A549 (cell line): ENCODE measurements at regions not wholly inside any gene's neighbourhood (a gene's known extent, or its start where the extent isn't known, plus 50 kb on each side); places are given as distances from the start of the nearest gene placed in this dataset.

Experiments
- ATAC-seq, 2 experiments: fragments of 200-7000 bp in 1 of 2; fragments of >200 bp in 1 of 2; cut with Nextera tagmentation in 1 of 2; cut with Tn5 transposase in 1 of 2; 3 replicates each; pipeline versions ENCODE4 v1.8.0 to v1.9.1; 2018 to 2020; ENCODE audit warnings: mild to moderate bottlenecking in 1 of 2, moderate library complexity in 1 of 2
- CTCF ChIA-PET: fragments of 300-600 bp; sonication (Branson Sonifier 250); formaldehyde crosslinking; extraction: SDS; loops from one replicate; lab custom pipeline; 2021; ENCODE audit warnings: antibody characterized with exemption, inconsistent platforms; lab: Yijun Ruan, JAX
- POLR2A ChIA-PET: fragments of 350-600 bp; formaldehyde crosslinking; extraction: SDS; loops from one replicate; lab custom pipeline; 2021; ENCODE audit warnings: antibody characterized with exemption, inconsistent platforms; lab: Yijun Ruan, JAX
- DNase-seq, 2 experiments: peaks; one replicate each; pipeline versions ENCODE4 v3.0.0 to v3.0.0-alpha.2; 2011 to 2016; ENCODE audit warnings: low read depth in 1 of 2, low spot score in 1 of 2
- FAIRE-seq: peaks from 2 replicates; lab custom pipeline; 2011; peaks lifted over from hg19 to GRCh38; lab: Jason Lieb, UNC
- H3K27ac ChIP-seq, 2 experiments: fragments of >200 bp; sonication (Bioruptor Twin); formaldehyde crosslinking; 3 replicates each; pipeline ENCODE4 v1.5.1; 2016 to 2017
- H3K4me1 ChIP-seq: fragments of >200 bp; sonication (Bioruptor Twin); formaldehyde crosslinking; 3 replicates; pipeline ENCODE4 v1.6.1; 2016
- H3K4me2 ChIP-seq: fragments of >200 bp; sonication (Bioruptor Twin); formaldehyde crosslinking; 3 replicates; pipeline ENCODE4 v1.6.1; 2016
- H3K4me3 ChIP-seq: fragments of >200 bp; sonication (Bioruptor Twin); formaldehyde crosslinking; 3 replicates; pipeline ENCODE4 v1.5.1; 2016
- H3K9me3 ChIP-seq: fragments of >200 bp; sonication (Bioruptor Twin); formaldehyde crosslinking; 3 replicates; pipeline ENCODE4 v1.6.1; 2016
- ATOH8 ChIP-seq: fragments of 250-450 bp; sonication (Bioruptor Pico); IDR thresholded peaks from 2 replicates; pipeline ENCODE4 v1.5.0; 2020; ENCODE audit warnings: low read depth, mild to moderate bottlenecking, moderate library complexity
- CBX2 ChIP-seq: fragments of 200-600 bp; sonication (generic); IDR thresholded peaks from 2 replicates; pipeline ENCODE4 v1.6.1; 2016; ENCODE audit warnings: low read depth, mild to moderate bottlenecking, borderline replicate concordance
- CEBPB ChIP-seq, 2 experiments: fragments of >200 bp in 1 of 2; sonication (Bioruptor Twin) in 1 of 2; formaldehyde crosslinking in 1 of 2; IDR thresholded peaks; 2 replicates each; pipeline ENCODE4 v1.6.1; 2012 to 2016
- CHD2 ChIP-seq: fragments of 150-350 bp; IDR thresholded peaks from 2 replicates; pipeline ENCODE4 v1.6.1; 2014; ENCODE audit warnings: low read length; ENCODE audit not compliant: partially characterized antibody
- CHD4 ChIP-seq: fragments of 200-600 bp; sonication (generic); IDR thresholded peaks from 2 replicates; pipeline ENCODE4 v1.6.1; 2016; ENCODE audit warnings: antibody characterized with exemption, mild to moderate bottlenecking, borderline replicate concordance
- E2F6 ChIP-seq: IDR thresholded peaks from 2 replicates; pipeline ENCODE4 v1.6.1; 2012; ENCODE audit warnings: low read depth, borderline replicate concordance
- EHF ChIP-seq: fragments of 250-450 bp; sonication (Bioruptor Pico); IDR thresholded peaks from 2 replicates; pipeline ENCODE4 v1.5.0; 2020; ENCODE audit warnings: mild to moderate bottlenecking
- EHMT2 ChIP-seq: fragments of 200-600 bp; sonication (generic); IDR thresholded peaks from 2 replicates; pipeline ENCODE4 v1.6.1; 2016; ENCODE audit warnings: antibody characterized with exemption, low read depth, mild to moderate bottlenecking, moderate library complexity
- EP300 ChIP-seq, 2 experiments: fragments of >200 bp; sonication (Bioruptor Twin); formaldehyde crosslinking; IDR thresholded peaks; 2 replicates in 1 of 2; 3 replicates in 1 of 2; pipeline ENCODE4 v1.6.1; 2016 to 2017
- ESRRA ChIP-seq: fragments of 150-350 bp; IDR thresholded peaks from 2 replicates; pipeline ENCODE4 v1.6.1; 2014; ENCODE audit warnings: mild to moderate bottlenecking, low read length, borderline replicate concordance
- FOSL2 ChIP-seq, 2 experiments: fragments of 450-650 bp in 1 of 2; fragments of >200 bp in 1 of 2; sonication (Bioruptor Twin) in 1 of 2; formaldehyde crosslinking; IDR thresholded peaks; 2 replicates each; pipeline versions ENCODE4 v1.5.0 to v1.6.1; 2016 to 2020; ENCODE audit warnings: mild to moderate bottlenecking in 1 of 2, moderate library complexity in 1 of 2
- GATA3 ChIP-seq: IDR thresholded peaks from 2 replicates; pipeline ENCODE4 v1.6.1; 2012; ENCODE audit warnings: borderline replicate concordance
- HDAC2 ChIP-seq: fragments of 200-600 bp; sonication (generic); IDR thresholded peaks from 2 replicates; pipeline ENCODE4 v1.6.1; 2016
- HEYL ChIP-seq: fragments of 250-450 bp; sonication (Bioruptor Pico); IDR thresholded peaks from 2 replicates; pipeline ENCODE4 v1.8.0; 2021; ENCODE audit warnings: mild to moderate bottlenecking, moderate library complexity
- HOXB13 ChIP-seq: fragments of 250-450 bp; sonication (Bioruptor Pico); IDR thresholded peaks from 2 replicates; pipeline ENCODE4 v1.5.0; 2020; ENCODE audit warnings: low read depth, mild to moderate bottlenecking, moderate library complexity
- JUNB ChIP-seq: fragments of >200 bp; sonication (Bioruptor Twin); formaldehyde crosslinking; IDR thresholded peaks from 2 replicates; pipeline ENCODE4 v1.6.1; 2016
- MAZ ChIP-seq: fragments of 150-350 bp; IDR thresholded peaks from 2 replicates; pipeline ENCODE4 v1.6.1; 2014; ENCODE audit warnings: antibody characterized with exemption, low read depth, low read length, borderline replicate concordance
- PBX3 ChIP-seq: IDR thresholded peaks from 2 replicates; pipeline ENCODE4 v1.6.1; 2012
- PHF8 ChIP-seq: fragments of 200-600 bp; sonication (generic); IDR thresholded peaks from 2 replicates; pipeline ENCODE4 v1.6.1; 2016; ENCODE audit warnings: low read depth, mild to moderate bottlenecking, antibody characterized with exemption, moderate library complexity, borderline replicate concordance
- POLR2AphosphoS2 ChIP-seq: conservative IDR thresholded peaks from 2 replicates; pipeline ENCODE4 v1.6.1; 2012; ENCODE audit warnings: low read length, improper control_type of control experiment, inconsistent platforms
- RAD21 ChIP-seq, 2 experiments: fragments of >200 bp in 1 of 2; sonication (Bioruptor Twin) in 1 of 2; formaldehyde crosslinking in 1 of 2; IDR thresholded peaks in 1 of 2; conservative IDR thresholded peaks in 1 of 2; 2 replicates in 1 of 2; 3 replicates in 1 of 2; pipeline ENCODE4 v1.6.1; 2012 to 2018; ENCODE audit warnings: inconsistent platforms in 1 of 2
- RFX5 ChIP-seq: fragments of 450-650 bp; IDR thresholded peaks from 2 replicates; pipeline ENCODE4 v1.7.1; 2014; ENCODE audit warnings: antibody characterized with exemption, mild to moderate bottlenecking, moderate library complexity
- SMC3 ChIP-seq: fragments of >200 bp; sonication (Bioruptor Twin); formaldehyde crosslinking; IDR thresholded peaks from 3 replicates; pipeline ENCODE4 v1.6.1; 2018; ENCODE audit warnings: inconsistent platforms
- ZC3H11A ChIP-seq: fragments of 450-650 bp; IDR thresholded peaks from 2 replicates; pipeline ENCODE4 v1.6.1; 2014; ENCODE audit warnings: antibody characterized with exemption, mild to moderate bottlenecking
- ZSCAN20 ChIP-seq: fragments of 250-450 bp; sonication (Bioruptor Pico); IDR thresholded peaks from 2 replicates; pipeline ENCODE4 v1.8.0; 2022; ENCODE audit warnings: mild to moderate bottlenecking, moderate library complexity
- WGBS: methylation state at CpG from one replicate; pipeline ENCODE4 v1.1.6; 2017; ENCODE audit errors: missing lambda C conversion rate; 5-methylcytosine and 5-hydroxymethylcytosine counted together
- TF ChIP-seq, protein P1 (sequence below): fragments of 150-350 bp; IDR thresholded peaks from 2 replicates; pipeline ENCODE4 v1.6.1; 2014; ENCODE audit warnings: low read depth, mild to moderate bottlenecking, low read length
- TF ChIP-seq, protein P2 (sequence below): fragments of 450-650 bp; IDR thresholded peaks from 2 replicates; pipeline ENCODE4 v1.6.1; 2014; ENCODE audit warnings: antibody characterized with exemption
- TF ChIP-seq, protein P3 (sequence below): fragments of 250-450 bp; sonication (Bioruptor Pico); IDR thresholded peaks from 2 replicates; pipeline ENCODE4 v1.5.0; 2021; ENCODE audit warnings: mild to moderate bottlenecking, moderate library complexity, borderline replicate concordance

DNA sequence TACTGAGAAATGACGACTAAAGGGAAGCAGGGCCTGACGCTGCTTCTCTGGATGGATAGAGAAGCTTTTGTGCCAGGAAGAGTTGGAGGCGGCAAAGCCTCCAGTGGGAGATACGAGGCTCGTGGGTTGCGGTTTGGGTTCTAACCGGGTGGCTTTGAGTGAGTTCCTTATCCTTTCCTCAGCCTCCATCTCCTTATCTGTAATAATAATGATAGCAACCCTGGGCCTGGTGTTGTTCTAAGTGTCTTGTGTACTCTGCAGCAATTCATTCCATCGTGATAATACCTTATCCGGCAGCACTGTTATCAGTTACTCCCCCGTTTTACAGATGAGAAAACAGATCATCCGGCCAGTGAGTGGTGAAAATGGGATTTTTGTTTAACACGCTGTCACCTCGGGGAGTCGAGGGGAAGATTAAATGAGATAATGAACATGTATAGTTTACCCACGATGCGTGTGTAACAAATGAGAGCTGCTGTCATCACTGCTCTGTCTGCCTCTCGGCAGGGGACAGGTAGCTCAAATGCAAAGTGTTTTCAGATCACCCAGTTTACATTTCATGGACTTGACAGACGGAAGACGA is 52.0 kb upstream of the LHX1 start:
- ChIA-PET POLR2A (interaction anchor here (0.5 kb wide), 1 partner anchor 252 kb away, joined by 3 read pairs; no protein-coding TSS in a partner anchor), CTCF (interaction anchor here (0.9 kb wide), 1 partner anchor 50 kb away, joined by 4 read pairs; no protein-coding TSS in a partner anchor)
- no peak overlapping the region for H3K27ac ChIP-seq
- DNase-seq (no peak), FAIRE-seq (no peak), ATAC-seq (no peak)
- 83% methylated on average over 19 of the region's 19 CpGs for WGBS
- H3K4me2 ChIP-seq = no peak overlapping the region
- H3K4me1 ChIP-seq = no peaks in the 10 kb centered on the region
- peaks cover 16% of the 10 kb centered on the region for H3K9me3 ChIP-seq
- H3K4me3 ChIP-seq = no peak overlapping the region
- TF ChIP-seq EHF (CRISPR knock-in tag) (no peak), HDAC2 (no peak), HOXB13 (no peak), SMC3 (no peak), CHD2 (no peak), RFX5 (no peak), CEBPB (IDR thresholded peaks at IDR 0.05) (no peak), FOSL2 (IDR thresholded peaks at IDR 0.05) (no peak), FOSL2 (CRISPR knock-in tag; IDR thresholded peaks at IDR 0.05) (no peak), ZSCAN20 (no peak), EP300 (IDR thresholded peaks at IDR 0.05) (no peak)
- TF ChIP-seq, protein P1, sequence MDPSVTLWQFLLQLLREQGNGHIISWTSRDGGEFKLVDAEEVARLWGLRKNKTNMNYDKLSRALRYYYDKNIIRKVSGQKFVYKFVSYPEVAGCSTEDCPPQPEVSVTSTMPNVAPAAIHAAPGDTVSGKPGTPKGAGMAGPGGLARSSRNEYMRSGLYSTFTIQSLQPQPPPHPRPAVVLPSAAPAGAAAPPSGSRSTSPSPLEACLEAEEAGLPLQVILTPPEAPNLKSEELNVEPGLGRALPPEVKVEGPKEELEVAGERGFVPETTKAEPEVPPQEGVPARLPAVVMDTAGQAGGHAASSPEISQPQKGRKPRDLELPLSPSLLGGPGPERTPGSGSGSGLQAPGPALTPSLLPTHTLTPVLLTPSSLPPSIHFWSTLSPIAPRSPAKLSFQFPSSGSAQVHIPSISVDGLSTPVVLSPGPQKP = no peak
- TF ChIP-seq, protein P2, sequence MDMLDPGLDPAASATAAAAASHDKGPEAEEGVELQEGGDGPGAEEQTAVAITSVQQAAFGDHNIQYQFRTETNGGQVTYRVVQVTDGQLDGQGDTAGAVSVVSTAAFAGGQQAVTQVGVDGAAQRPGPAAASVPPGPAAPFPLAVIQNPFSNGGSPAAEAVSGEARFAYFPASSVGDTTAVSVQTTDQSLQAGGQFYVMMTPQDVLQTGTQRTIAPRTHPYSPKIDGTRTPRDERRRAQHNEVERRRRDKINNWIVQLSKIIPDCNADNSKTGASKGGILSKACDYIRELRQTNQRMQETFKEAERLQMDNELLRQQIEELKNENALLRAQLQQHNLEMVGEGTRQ = no peak

- CTCF ChIA-PET = interaction anchor here (0.6 to 1.9 kb wide), 3 partner anchors 10 to 49 kb away, joined by 4 read pairs; no protein-coding TSS in a partner anchor
- Histone ChIP-seq H3K4me3 (no peak overlapping the region), H3K9me3 (peaks cover 13% of the 10 kb centered on the region), H3K4me1 (no peaks in the 10 kb centered on the region), H3K27ac (no peak overlapping the region)
- ATAC-seq (no peak), DNase-seq (no peak), FAIRE-seq (no peak)
- 82% methylated on average over 21 of the region's 21 CpGs for WGBS
- TF ChIP-seq GATA3 (no peak), JUNB (no peak), PHF8 (no peak), EHMT2 (no peak), POLR2AphosphoS2 (no peak), HEYL (no peak), CBX2 (no peak), PBX3 (no peak), RFX5 (no peak), E2F6 (no peak), CHD4 (no peak), ATOH8 (no peak), RAD21 (conservative IDR thresholded peaks at IDR 0.05 in 1 of 2, IDR thresholded peaks at IDR 0.05 in 1 of 2) (no peak), MAZ (no peak), ZC3H11A (no peak), CHD2 (no peak), ESRRA (no peak), CEBPB (IDR thresholded peaks at IDR 0.05) (no peak)
- TF ChIP-seq, protein P3, sequence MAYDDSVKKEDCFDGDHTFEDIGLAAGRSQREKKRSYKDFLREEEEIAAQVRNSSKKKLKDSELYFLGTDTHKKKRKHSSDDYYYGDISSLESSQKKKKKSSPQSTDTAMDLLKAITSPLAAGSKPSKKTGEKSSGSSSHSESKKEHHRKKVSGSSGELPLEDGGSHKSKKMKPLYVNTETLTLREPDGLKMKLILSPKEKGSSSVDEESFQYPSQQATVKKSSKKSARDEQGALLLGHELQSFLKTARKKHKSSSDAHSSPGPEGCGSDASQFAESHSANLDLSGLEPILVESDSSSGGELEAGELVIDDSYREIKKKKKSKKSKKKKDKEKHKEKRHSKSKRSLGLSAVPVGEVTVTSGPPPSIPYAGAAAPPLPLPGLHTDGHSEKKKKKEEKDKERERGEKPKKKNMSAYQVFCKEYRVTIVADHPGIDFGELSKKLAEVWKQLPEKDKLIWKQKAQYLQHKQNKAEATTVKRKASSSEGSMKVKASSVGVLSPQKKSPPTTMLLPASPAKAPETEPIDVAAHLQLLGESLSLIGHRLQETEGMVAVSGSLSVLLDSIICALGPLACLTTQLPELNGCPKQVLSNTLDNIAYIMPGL (CRISPR knock-in tag) = no peak
- TF ChIP-seq, protein P1 = no peak
- TF ChIP-seq, all 56 proteins: peak for 0
- H3K4me2 ChIP-seq = no peak overlapping the region
- POLR2A ChIA-PET = interaction anchor here (0.5 kb wide), 1 partner anchor 252 kb away, joined by 3 read pairs; no protein-coding TSS in a partner anchor
Measured at GRCh38 chr17:36885771-36886377, 51.4 kb upstream of the LHX1 start.
